Motor neuron (in vitro differentiated cells): ENCODE measurements at regions not wholly inside any gene's neighbourhood (a gene's known extent, or its start where the extent isn't known, plus 50 kb on each side); places are given as distances from the start of the nearest gene placed in this dataset.

Source experiments
- ATAC-seq, 8 experiments: fragments of 200-7000 bp; cut with Tn5 transposase; replicated peaks in 6 of 8; 2 replicates each; pipeline ENCODE4 v1.8.0; 2021; ENCODE audit warnings: mild to moderate bottlenecking in 8 of 8, moderate library complexity in 8 of 8
- H3K27ac ChIP-seq, 2 donors: fragments of 250-450 bp; sonication (Bioruptor Pico); 2 replicates each; pipeline ENCODE4 v1.9.0; 2021; ENCODE audit warnings: antibody characterized with exemption in 2 of 2, mild to moderate bottlenecking in 2 of 2, moderate library complexity in 1 of 2
- H3K4me1 ChIP-seq, 2 donors: fragments of 250-450 bp; sonication (Bioruptor Pico); replicated peaks in 1 of 2; 2 replicates each; pipeline ENCODE4 v1.6.1; 2021; ENCODE audit warnings: antibody characterized with exemption in 2 of 2, mild to moderate bottlenecking in 2 of 2, moderate library complexity in 1 of 2
- H3K4me3 ChIP-seq, 5 donors: fragments of 250-450 bp; sonication (Bioruptor Pico); 2 replicates each; pipeline ENCODE4 v1.9.0; 2021; ENCODE audit warnings: antibody characterized with exemption in 5 of 5, mild to moderate bottlenecking in 5 of 5, moderate library complexity in 4 of 5
- WGBS, 10 experiments: fragments of 450-650 bp; shearing (Covaris generic); methylation state at CpG; one replicate each; pipeline ENCODE4 v1.0.0; 2022; 5-methylcytosine and 5-hydroxymethylcytosine counted together
- in situ Hi-C, 9 experiments: fragments of 400-800 bp; cut with MboI; loops; one replicate each; pipeline ENCODE4 v1.15.0; 2021; ENCODE audit warnings: low sequenced_read_pairs in 9 of 9, low pct_unique_long_range_greater_than_20kb in 2 of 9; ENCODE audit not compliant: unreplicated experiment in 9 of 9

DNA sequence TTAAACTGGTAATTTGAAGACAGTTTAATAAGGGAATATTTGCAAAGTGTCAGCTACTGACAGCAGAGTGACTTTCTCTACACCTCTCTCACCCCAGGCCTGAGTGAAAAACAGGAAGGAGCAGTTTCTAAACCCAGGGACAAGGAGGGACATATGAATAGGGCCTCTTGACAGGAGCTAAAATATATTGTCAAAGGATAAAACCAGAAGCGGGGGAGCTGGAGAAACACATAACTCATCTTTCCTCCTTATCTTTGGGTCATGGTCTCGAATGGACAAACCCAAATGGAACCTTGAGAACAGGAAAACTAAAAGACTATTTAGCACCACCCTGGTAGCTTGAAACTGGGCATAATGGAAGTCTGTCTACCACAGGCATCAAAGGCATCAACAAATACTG lies 197.5 kb upstream of the FOXA2 start:
- no peak for ATAC-seq
- in situ Hi-C loops = no loop called here
- no peak overlapping the region for H3K27ac ChIP-seq

GRCh38 chr20:22789676-22790075 lies 205.3 kb upstream of the FOXA2 start:
- H3K4me1 ChIP-seq = no peaks in the 10 kb centered on the region
- ATAC-seq = peak in 1 of 8 experiments; percentile 24
- in situ Hi-C loops = no loop called here

More for the DNA sequence above, 197.5 kb upstream of the FOXA2 start:
- 40 to 86% (median 60%) methylated on average over 1 to 2 of the region's 2 CpGs; no CpG with 5 or more reads in 4 of the 10 experiments for WGBS, 10 experiments
- Histone ChIP-seq H3K4me3 (no peak overlapping the region), H3K4me1 (no peaks in the 10 kb centered on the region)

GRCh38 chr20:22791396-22791795 lies 207.0 kb upstream of the FOXA2 start:
- peak in 1 of 8 experiments; percentile 73 for ATAC-seq
- Histone ChIP-seq H3K4me3 (no peak overlapping the region), H3K4me1 (peaks cover 0 to 4% of the 10 kb centered on the region in 2 donors), H3K27ac (no peak overlapping the region)
- WGBS, 10 experiments = 38 to 70% (median 53%) methylated on average over 1 to 3 of the region's 3 CpGs; no CpG with 5 or more reads in 4 of the 10 experiments
- in situ Hi-C loops = no loop called here

More at GRCh38 chr20:22789676-22790075, 205.3 kb upstream of the FOXA2 start:
- no peak overlapping the region for H3K4me3 ChIP-seq
- WGBS, 10 experiments = 57 to 100% (median 93%) methylated on average over 1 to 2 of the region's 2 CpGs; no CpG with 5 or more reads in 5 of the 10 experiments
- H3K27ac ChIP-seq = no peak overlapping the region

GRCh38 chr20:22791877-22792525 lies 207.6 kb upstream of the FOXA2 start:
- H3K27ac ChIP-seq = no peak overlapping the region
- peaks cover 0 to 4% of the 10 kb centered on the region in 2 donors for H3K4me1 ChIP-seq
- ATAC-seq = no peak
- no peak overlapping the region for H3K4me3 ChIP-seq
- in situ Hi-C loops = no loop called here
- WGBS, 10 experiments = 40 to 72% (median 65%) methylated on average over 1 to 3 of the region's 3 CpGs; no CpG with 5 or more reads in 4 of the 10 experiments

DNA sequence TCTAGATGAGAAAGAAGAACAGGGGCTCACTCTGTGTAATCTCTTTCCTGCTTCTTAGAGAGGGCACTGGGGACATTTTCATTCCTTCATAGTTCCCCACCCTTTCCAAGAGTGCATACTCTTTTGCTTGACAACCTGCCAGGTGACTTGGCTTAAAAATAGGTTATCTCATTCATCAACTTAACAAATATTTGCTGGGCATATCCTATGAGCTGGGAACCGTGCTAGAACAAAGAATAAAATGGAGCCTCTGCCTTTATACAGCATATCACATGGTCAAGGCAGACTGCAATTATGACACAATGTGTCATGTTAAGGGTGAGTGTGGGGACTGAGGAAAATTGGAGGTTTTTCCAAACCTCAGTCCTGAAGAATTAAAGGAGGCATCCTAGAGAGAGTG lies 209.8 kb upstream of the FOXA2 start:
- Histone ChIP-seq H3K4me1 (peaks cover 0 to 4% of the 10 kb centered on the region in 2 donors), H3K4me3 (no peak overlapping the region), H3K27ac (no peak overlapping the region)
- in situ Hi-C loops = no loop called here
- 10 to 78% (median 55%) methylated on average over 1 of the region's 1 CpG; no CpG with 5 or more reads in 2 of the 10 experiments for WGBS, 10 experiments
- ATAC-seq = peak in 1 of 8 experiments; percentile 35

- ATAC-seq = no peak
- H3K27ac ChIP-seq = no peak overlapping the region
Measured at GRCh38 chr20:22795433-22795832, 211.1 kb upstream of the FOXA2 start.

GRCh38 chr20:22795871-22796270 lies 211.5 kb upstream of the FOXA2 start:
- ATAC-seq = peak in 5 of 8 experiments; percentile 25 to 73 (median 57)
- 0 to 83% (median 18%) methylated on average over 1 to 4 of the region's 4 CpGs; no CpG with 5 or more reads in 1 of the 10 experiments for WGBS, 10 experiments
- in situ Hi-C loops = no loop called here
- no peak overlapping the region for H3K27ac ChIP-seq
- no peak overlapping the region for H3K4me3 ChIP-seq
- peaks cover 0 to 4% of the 10 kb centered on the region in 2 donors for H3K4me1 ChIP-seq

More at GRCh38 chr20:22795433-22795832, 211.1 kb upstream of the FOXA2 start:
- Histone ChIP-seq H3K4me3 (no peak overlapping the region), H3K4me1 (peaks cover 0 to 4% of the 10 kb centered on the region in 2 donors)
- 34 to 90% (median 63%) methylated on average over 1 to 5 of the region's 5 CpGs; no CpG with 5 or more reads in 1 of the 10 experiments for WGBS, 10 experiments
- in situ Hi-C loops = no loop called here

- peaks cover 0 to 4% of the 10 kb centered on the region in 2 donors for H3K4me1 ChIP-seq
- 28 to 94% (median 78%) methylated on average over 1 to 5 of the region's 5 CpGs for WGBS, 10 experiments
- no peak for ATAC-seq
- in situ Hi-C loops = no loop called here
- no peak overlapping the region for H3K4me3 ChIP-seq
- no peak overlapping the region for H3K27ac ChIP-seq
Measured at GRCh38 chr20:22796469-22797077, 212.2 kb upstream of the FOXA2 start.

- in situ Hi-C loops = no loop called here
- ATAC-seq = no peak
- Histone ChIP-seq H3K4me1 (peaks cover 0 to 4% of the 10 kb centered on the region in 2 donors), H3K27ac (no peak overlapping the region), H3K4me3 (no peak overlapping the region)
- WGBS, 10 experiments = 17 to 100% (median 90%) methylated on average over 1 to 3 of the region's 3 CpGs
Measured at GRCh38 chr20:22797103-22797502, 212.7 kb upstream of the FOXA2 start.

- H3K27ac ChIP-seq = no peak overlapping the region
- in situ Hi-C loops = no loop called here
- no peak for ATAC-seq
- no peak overlapping the region for H3K4me3 ChIP-seq
- 69 to 100% (median 100%) methylated on average over 1 to 3 of the region's 3 CpGs; no CpG with 5 or more reads in 1 of the 10 experiments for WGBS, 10 experiments
- peaks cover 0 to 4% of the 10 kb centered on the region in 2 donors for H3K4me1 ChIP-seq
Measured at GRCh38 chr20:22799687-22800086, 215.3 kb upstream of the FOXA2 start.

DNA sequence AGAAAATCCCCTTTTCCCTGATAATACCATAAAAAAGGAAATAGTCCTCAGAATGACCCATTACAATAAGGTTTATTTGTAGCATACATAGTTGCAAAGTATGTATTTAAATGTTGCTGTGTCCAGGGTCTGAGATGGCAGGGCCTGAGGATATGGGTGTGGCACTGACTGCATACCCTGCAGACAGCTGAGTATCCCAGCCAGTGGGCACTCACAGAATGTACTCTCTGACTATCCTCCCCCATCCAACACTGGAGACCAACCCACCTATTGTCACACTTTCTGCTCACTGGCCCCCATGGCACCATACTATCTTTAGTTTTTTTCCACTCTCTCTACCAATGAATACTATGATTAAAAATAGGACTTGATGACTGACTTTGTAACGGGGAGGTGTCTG lies 215.8 kb upstream of the FOXA2 start:
- Histone ChIP-seq H3K4me1 (peaks cover 0 to 4% of the 10 kb centered on the region in 2 donors), H3K4me3 (no peak overlapping the region), H3K27ac (no peak overlapping the region)
- in situ Hi-C loops = no loop called here
- 0 to 100% (median 58%) methylated on average over 1 of the region's 1 CpG; no CpG with 5 or more reads in 2 of the 10 experiments for WGBS, 10 experiments
- peak in 2 of 8 experiments; percentile 51 to 53 for ATAC-seq

GRCh38 chr20:22801528-22801927 lies 217.2 kb upstream of the FOXA2 start:
- no peak overlapping the region for H3K4me3 ChIP-seq

GRCh38 chr20:22802296-22802695 lies 217.9 kb upstream of the FOXA2 start:
- no peak overlapping the region for H3K4me3 ChIP-seq
- no peaks in the 10 kb centered on the region for H3K4me1 ChIP-seq
- WGBS, 10 experiments = 17 to 71% (median 60%) methylated on average over 1 to 2 of the region's 2 CpGs; no CpG with 5 or more reads in 1 of the 10 experiments
- no peak for ATAC-seq
- in situ Hi-C loops = no loop called here
- H3K27ac ChIP-seq = no peak overlapping the region

More at GRCh38 chr20:22801528-22801927, 217.2 kb upstream of the FOXA2 start:
- H3K27ac ChIP-seq = no peak overlapping the region
- in situ Hi-C loops = no loop called here
- ATAC-seq = no peak
- no peaks in the 10 kb centered on the region for H3K4me1 ChIP-seq
- WGBS, 10 experiments = 0 to 80% (median 26%) methylated on average over 1 to 4 of the region's 4 CpGs; no CpG with 5 or more reads in 2 of the 10 experiments
